ENCODE measurements at regions not wholly inside any gene's neighbourhood (a gene's known extent, or its start where the extent isn't known, plus 50 kb on each side); places are given as distances from the start of the nearest gene placed in this dataset.

- no peak for DNase-seq (ENCODE audit: extremely low read depth, low read depth)
- TF ChIP-seq CTCF (IDR thresholded peaks at IDR 0.05; ENCODE audit: low read depth, low read length) = no peak
Observed at GRCh38 chr22:47543447-47543846, 781.0 kb downstream of the TBC1D22A start.

DNA sequence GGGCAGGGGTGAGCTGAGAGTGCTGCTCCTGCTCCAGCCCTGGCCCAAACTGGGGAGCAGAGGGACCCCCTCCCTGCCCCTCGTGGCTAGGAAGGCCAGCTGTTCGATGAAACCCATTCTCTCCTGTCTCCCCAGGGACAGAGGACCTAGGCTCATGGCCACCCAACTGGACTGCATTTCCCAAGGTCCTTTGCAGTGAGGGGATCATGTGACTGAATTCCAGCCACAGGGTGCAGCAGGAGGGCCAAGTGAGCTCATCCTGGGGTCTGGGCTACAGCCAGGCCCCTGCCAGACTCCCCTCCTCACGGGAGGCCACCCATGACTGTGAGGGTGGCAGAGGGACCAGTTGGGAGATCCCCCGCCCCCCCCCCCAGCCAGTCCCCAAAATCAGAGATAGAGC lies 777.6 kb downstream of the TBC1D22A start:
- no peak for DNase-seq (ENCODE audit: extremely low read depth, low read depth)
- TF ChIP-seq CTCF (IDR thresholded peaks at IDR 0.05; ENCODE audit: low read depth, low read length) = no peak

- TF ChIP-seq CTCF (IDR thresholded peaks at IDR 0.05; ENCODE audit: low read depth, low read length) = no peak
- DNase-seq (ENCODE audit: extremely low read depth, low read depth) = no peak
Observed at GRCh38 chr22:47539374-47539773, 776.9 kb downstream of the TBC1D22A start.

DNA sequence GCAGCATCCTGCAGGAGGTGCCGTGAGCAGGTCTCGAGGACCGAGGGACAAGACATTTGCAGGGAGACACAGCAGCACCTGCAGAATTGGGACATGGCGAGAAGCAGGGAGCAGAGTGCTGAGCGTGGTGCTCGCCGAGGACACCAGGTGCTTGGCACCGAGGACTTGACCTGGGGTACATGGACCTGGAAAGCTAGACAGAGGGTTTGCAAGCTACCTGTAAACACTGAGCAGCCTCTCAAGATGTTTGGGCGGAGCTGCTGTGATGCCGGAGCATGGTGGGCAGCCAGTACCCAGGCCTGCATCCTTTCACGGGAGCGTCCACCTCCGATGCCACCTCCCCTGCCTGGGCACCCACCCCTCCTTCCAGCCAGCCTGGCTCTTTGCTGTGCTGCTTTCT lies 773.2 kb downstream of the TBC1D22A start:
- TF ChIP-seq CTCF (IDR thresholded peaks at IDR 0.05; ENCODE audit: low read depth, low read length) = no peak
- no peak for DNase-seq (ENCODE audit: extremely low read depth, low read depth)

DNA sequence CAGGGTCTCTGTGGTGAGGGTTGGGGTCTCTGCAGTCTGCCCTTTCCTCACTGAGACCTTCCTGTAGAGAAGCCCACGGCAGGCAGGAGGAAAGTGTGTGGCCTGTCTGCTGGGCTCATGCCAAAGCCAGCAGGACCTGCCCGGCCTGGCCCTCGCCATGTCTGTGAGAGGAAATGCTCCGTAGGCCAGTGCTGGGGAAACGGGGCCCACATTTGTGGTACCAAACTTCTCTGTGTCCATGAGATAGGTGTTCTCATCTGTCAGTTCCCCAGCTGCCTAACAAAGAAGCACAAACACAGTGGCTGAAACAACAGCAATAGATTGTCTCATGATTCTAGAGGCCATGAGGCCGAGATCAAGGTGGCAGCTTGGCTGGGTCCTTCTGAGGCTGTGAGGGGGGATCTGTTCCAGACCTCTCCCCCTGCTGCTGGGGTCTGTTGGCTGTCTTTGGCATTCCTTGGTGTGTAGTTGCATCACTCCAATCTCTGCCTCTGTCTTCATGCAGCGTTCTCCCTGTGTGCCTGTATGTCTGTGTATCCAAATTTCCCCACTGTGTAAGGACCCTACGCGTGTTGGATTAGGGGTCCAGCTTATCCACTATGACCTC lies 772.5 kb downstream of the TBC1D22A start:
- TF ChIP-seq CTCF (IDR thresholded peaks at IDR 0.05; ENCODE audit: low read depth, low read length) = no peak
- DNase-seq (ENCODE audit: extremely low read depth, low read depth) = no peak

GRCh38 chr22:47533961-47534803 lies 771.7 kb downstream of the TBC1D22A start:
- no peak for DNase-seq (ENCODE audit: extremely low read depth, low read depth)
- TF ChIP-seq CTCF (IDR thresholded peaks at IDR 0.05; ENCODE audit: low read depth, low read length) = no peak

- TF ChIP-seq CTCF (IDR thresholded peaks at IDR 0.05; ENCODE audit: low read depth, low read length) = no peak
- DNase-seq (ENCODE audit: extremely low read depth, low read depth) = no peak
Observed at GRCh38 chr22:47517062-47517461, 754.6 kb downstream of the TBC1D22A start.
